Right lobe of liver (tissue), 6 donors: ENCODE measurements at regions not wholly inside any gene's neighbourhood (a gene's known extent, or its start where the extent isn't known, plus 50 kb on each side); places are given as distances from the start of the nearest gene placed in this dataset.

ENCODE experiments used
- ATAC-seq, 4 donors: fragments of 200-7000 bp; cut with Tn5 transposase; one replicate each; pipeline ENCODE4 v1.9.1; 2020; ENCODE audit warnings: mild to moderate bottlenecking in 4 of 4, moderate library complexity in 4 of 4
- DNase-seq, 3 donors: peaks; one replicate each; pipeline ENCODE4 v3.0.0-alpha.2; 2020
- H3K27ac ChIP-seq, 3 donors: fragments of 200-600 bp; one replicate each; pipeline ENCODE4 v1.8.0; 2022
- H3K27me3 ChIP-seq, 2 donors: fragments of 200-600 bp; one replicate each; pipeline ENCODE4 v1.8.0; 2022
- H3K36me3 ChIP-seq, 4 donors: fragments of 200-600 bp; sonication (generic) in 1 of 4; one replicate each; pipeline versions ENCODE4 v1.5.1 to v1.8.0; 2017 to 2022; ENCODE audit warnings: control low read depth in 1 of 4
- H3K4me1 ChIP-seq, 4 donors: fragments of 200-600 bp; sonication (generic) in 1 of 4; one replicate each; pipeline versions ENCODE4 v1.5.1 to v1.8.0; 2017 to 2022; ENCODE audit warnings: control low read depth in 1 of 4
- H3K4me3 ChIP-seq, 3 donors: fragments of 200-600 bp; one replicate each; pipeline ENCODE4 v1.8.0; 2022
- H3K9me3 ChIP-seq, 4 donors: fragments of 200-600 bp; sonication (generic) in 1 of 4; one replicate each; pipeline versions ENCODE4 v1.5.1 to v1.8.0; 2017 to 2022; ENCODE audit warnings: control low read depth in 1 of 4
- POLR2A ChIP-seq: fragments of 450-650 bp; IDR thresholded peaks from one replicate; pipeline ENCODE4 v1.6.1; 2017; ENCODE audit warnings: antibody characterized with exemption, mild to moderate bottlenecking
- WGBS: methylation state at CpG from one replicate; pipeline ENCODE4 v1.1.6; 2018; ENCODE audit warnings: low coverage, low lambda C conversion rate; ENCODE audit not compliant: insufficient coverage; ENCODE audit errors: missing lambda C conversion rate; 5-methylcytosine and 5-hydroxymethylcytosine counted together
- intact Hi-C, 2 donors: fragments of 100-400 bp; cut with DNase I; formaldehyde crosslinking; loops; one replicate each; pipeline versions ENCODE4 v1.11.2 to v1.14.1; 2022
- TF ChIP-seq, protein P1 (sequence below), 4 donors: fragments of 200-600 bp in 3 of 4; fragments of 450-650 bp in 1 of 4; IDR thresholded peaks; one replicate each; pipeline versions ENCODE4 v1.5.1 to v1.8.0; 2016 to 2022; ENCODE audit warnings: antibody characterized with exemption in 4 of 4, mild to moderate bottlenecking in 2 of 4
- donor health status: DM: no; HTN: yes; CAD: no.
- donor health status: DM: no; HTN: no; CAD: no.
- donor health status: DM: no; HTN: no; CAD: no.
- donor health status: DM: no; HTN: yes; CAD: no.
- donor health status: DM: no; HTN: yes; CAD: no.

DNA sequence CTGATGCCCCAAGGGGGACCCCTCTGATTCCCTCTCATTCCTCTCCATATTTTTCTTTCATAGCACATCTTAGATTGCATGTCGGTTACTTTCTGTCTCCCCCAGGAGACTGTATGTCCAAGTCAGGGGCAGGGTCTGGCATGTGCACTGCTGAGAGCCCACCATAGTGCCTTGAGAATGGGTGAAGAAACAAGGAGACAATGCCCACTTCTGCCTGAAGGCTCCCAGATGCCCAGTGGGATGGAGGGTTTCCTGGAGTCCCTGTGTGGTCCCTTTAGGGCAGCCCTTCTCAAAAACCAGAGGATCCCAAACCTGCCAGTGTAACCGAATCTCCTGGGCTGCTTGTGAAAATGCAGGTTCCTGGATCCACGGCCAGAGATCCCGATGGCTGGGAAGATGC, 126.5 kb upstream of the LARP1 start:
- WGBS: 72% methylated on average over 3 of the region's 4 CpGs
- Histone ChIP-seq H3K4me1 (no peaks in the 10 kb centered on the region), H3K4me3 (no peak overlapping the region), H3K27me3 (no peaks in the 10 kb centered on the region), H3K9me3 (no peaks in the 10 kb centered on the region), H3K27ac (no peak overlapping the region), H3K36me3 (no peaks in the 10 kb centered on the region)
- TF ChIP-seq POLR2A: no peak
- TF ChIP-seq, protein P1, sequence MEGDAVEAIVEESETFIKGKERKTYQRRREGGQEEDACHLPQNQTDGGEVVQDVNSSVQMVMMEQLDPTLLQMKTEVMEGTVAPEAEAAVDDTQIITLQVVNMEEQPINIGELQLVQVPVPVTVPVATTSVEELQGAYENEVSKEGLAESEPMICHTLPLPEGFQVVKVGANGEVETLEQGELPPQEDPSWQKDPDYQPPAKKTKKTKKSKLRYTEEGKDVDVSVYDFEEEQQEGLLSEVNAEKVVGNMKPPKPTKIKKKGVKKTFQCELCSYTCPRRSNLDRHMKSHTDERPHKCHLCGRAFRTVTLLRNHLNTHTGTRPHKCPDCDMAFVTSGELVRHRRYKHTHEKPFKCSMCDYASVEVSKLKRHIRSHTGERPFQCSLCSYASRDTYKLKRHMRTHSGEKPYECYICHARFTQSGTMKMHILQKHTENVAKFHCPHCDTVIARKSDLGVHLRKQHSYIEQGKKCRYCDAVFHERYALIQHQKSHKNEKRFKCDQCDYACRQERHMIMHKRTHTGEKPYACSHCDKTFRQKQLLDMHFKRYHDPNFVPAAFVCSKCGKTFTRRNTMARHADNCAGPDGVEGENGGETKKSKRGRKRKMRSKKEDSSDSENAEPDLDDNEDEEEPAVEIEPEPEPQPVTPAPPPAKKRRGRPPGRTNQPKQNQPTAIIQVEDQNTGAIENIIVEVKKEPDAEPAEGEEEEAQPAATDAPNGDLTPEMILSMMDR (IDR thresholded peaks at IDR 0.05): no peak
- DNase-seq (no peak), ATAC-seq (no peak)
- intact Hi-C loops: loop anchor here in 1 of 2 donors (10.0 kb wide), 1 partner anchor 154 kb away; the partner anchor contains the start of gene HAND1

DNA sequence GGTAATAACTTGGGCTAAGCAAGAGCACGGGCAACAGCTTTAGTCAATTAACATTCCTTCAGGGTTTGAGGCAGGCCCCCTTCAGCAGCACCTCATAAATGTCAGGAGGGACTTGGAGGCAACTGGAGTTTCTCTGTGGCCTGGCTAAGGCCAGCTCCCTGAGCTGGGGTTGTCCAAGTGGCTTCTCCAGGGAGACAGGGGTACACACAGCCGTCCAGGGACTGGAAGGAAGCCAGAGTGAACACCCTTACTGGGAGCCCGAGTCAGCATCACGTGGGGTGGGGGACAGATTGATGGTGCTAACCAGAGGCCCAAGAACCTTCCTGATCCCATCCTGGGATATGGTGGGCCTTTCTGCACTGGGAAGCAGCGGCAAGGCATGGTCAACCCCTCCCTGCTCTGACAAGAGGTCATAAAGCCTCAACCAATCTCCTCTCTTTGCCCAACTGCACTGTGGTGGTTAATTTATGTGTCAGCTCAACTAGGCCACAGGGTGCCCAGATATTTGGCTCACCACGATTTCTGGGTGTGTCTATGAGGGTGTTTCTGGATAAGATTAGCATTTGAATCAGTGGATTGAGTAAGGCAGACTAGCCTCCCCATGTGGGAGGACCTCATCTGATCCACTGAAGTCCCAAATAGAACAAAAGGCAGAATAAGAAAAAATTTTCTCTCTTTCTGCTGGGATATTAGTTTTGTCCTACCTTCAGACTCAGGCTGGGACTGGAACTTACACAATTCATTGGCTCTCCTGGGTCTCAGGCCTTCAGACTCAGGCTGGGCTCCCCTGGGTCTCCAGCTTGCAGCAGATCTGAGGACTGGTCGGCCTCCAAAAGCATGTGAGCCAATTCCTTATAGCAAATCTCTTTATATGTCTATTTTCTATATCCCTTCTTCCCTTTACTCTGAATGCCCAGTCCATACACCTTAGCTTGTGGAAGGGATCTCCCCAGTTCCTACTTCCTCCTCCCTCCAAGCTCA, 127.2 kb upstream of the LARP1 start:
- TF ChIP-seq, protein P1 (IDR thresholded peaks at IDR 0.05): no peak
- TF ChIP-seq POLR2A: no peak
- Histone ChIP-seq H3K27me3 (no peaks in the 10 kb centered on the region), H3K4me3 (no peak overlapping the region), H3K9me3 (no peaks in the 10 kb centered on the region), H3K36me3 (no peaks in the 10 kb centered on the region), H3K27ac (no peak overlapping the region), H3K4me1 (no peaks in the 10 kb centered on the region)
- no peak for DNase-seq
- 69% methylated on average over 6 of the region's 7 CpGs for WGBS
- intact Hi-C loops: loop anchor here in 1 of 2 donors (10.0 kb wide), 1 partner anchor 153 kb away; the partner anchor contains the start of gene HAND1
- ATAC-seq: no peak

DNA sequence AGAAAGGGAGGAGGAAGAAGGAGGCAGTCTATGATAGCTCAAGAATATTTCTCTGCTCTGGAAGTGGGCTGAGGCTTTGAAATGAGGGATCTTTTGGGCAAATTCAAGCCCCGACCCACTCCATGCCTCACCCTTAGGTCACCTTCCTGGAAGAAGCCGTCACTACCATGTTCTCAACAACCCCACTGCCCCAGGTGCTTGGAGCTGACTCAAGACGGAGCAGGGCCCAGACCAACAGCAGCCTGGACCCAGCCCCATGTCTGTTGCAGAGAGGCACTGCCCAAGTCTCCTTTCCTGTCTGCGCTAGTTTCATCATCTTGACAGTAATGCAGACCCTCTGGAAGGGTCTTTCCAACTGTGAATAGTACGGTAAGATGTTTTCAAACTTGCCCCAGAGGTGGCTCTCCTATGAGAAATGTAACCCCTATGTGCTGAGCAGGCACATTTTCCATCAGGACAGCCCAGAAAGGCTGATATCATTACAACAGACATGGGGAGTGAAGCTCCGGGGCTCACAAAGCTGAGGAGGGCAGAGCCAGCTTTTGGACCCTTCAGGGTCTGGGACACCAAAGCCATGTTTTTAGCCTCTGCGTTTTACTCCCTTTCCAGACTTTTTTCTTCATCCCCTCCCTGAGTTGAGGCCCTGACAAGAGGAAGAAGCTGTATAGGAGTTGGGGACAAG, 128.2 kb upstream of the LARP1 start:
- no peak for TF ChIP-seq POLR2A
- TF ChIP-seq, protein P1 (IDR thresholded peaks at IDR 0.05): no peak
- no peak for ATAC-seq
- no peak overlapping the region for H3K4me3 ChIP-seq
- 70% methylated on average over 2 of the region's 7 CpGs for WGBS
- no peaks in the 10 kb centered on the region for H3K36me3 ChIP-seq
- no peak overlapping the region for H3K27ac ChIP-seq
- no peaks in the 10 kb centered on the region for H3K9me3 ChIP-seq
- DNase-seq: no peak
- H3K4me1 ChIP-seq: no peaks in the 10 kb centered on the region
- H3K27me3 ChIP-seq: no peaks in the 10 kb centered on the region
- intact Hi-C loops: loop anchor here in 1 of 2 donors (10.0 kb wide), 1 partner anchor 152 kb away; the partner anchor contains the start of gene HAND1

DNA sequence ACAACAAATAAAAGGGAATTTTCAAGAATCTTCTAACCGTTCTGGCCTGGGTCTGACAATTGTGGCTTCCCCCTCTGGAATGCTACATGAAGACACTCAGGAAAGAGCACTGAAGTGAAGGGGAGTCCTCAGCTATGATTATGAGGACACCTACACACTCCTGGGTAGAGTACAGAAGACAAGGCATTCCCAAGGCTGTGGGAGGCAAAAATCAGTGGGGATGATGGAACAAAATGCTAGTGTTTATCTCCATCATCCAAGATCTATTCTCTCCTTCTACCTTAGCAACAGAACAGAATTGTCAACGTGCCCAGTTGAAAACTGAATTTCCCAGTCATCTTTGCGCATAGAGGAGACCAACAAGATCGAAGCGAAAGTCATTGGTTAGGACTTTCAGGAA, 130.1 kb upstream of the LARP1 start:
- no peaks in the 10 kb centered on the region for H3K36me3 ChIP-seq
- no peak overlapping the region for H3K4me3 ChIP-seq
- no peaks in the 10 kb centered on the region for H3K27me3 ChIP-seq
- intact Hi-C loops: loop anchor here in 1 of 2 donors (10.0 kb wide), 1 partner anchor 150 kb away; the partner anchor contains the start of gene HAND1
- WGBS: 77% methylated on average over 5 of the region's 5 CpGs
- no peak for DNase-seq
- H3K4me1 ChIP-seq: no peaks in the 10 kb centered on the region
- no peak for TF ChIP-seq POLR2A
- TF ChIP-seq, protein P1 (IDR thresholded peaks at IDR 0.05): no peak
- no peak overlapping the region for H3K27ac ChIP-seq
- no peak for ATAC-seq
- H3K9me3 ChIP-seq: no peaks in the 10 kb centered on the region
